GM19035 (cell line): ENCODE measurements at regions not wholly inside any gene's neighbourhood (a gene's known extent, or its start where the extent isn't known, plus 50 kb on each side); places are given as distances from the start of the nearest gene placed in this dataset.

Source experiments
- ATAC-seq: cut with Tn5 transposase; IDR thresholded peaks from one replicate; pipeline ENCODE4 v1.9.1; 2021; ENCODE audit not compliant: unreplicated experiment

DNA sequence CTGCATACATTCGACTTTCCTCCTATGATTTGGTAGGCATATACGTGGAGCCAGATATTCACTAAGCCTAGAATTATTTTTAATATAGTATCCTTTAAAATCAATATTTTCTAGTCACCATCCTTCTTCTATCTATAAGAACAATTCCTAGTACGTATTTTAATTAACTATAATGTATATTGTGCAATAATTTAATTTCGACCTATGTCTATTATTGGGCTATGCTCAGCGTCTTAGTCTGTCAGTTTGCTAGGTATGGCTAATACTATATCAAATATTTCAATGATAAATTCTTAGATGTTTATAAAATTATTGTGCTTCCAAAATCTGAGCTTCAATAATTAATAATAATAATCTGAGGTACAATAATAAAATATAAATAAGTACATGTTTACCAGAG is 705.3 kb downstream of the PRELID2 start:
- no peak for ATAC-seq

DNA sequence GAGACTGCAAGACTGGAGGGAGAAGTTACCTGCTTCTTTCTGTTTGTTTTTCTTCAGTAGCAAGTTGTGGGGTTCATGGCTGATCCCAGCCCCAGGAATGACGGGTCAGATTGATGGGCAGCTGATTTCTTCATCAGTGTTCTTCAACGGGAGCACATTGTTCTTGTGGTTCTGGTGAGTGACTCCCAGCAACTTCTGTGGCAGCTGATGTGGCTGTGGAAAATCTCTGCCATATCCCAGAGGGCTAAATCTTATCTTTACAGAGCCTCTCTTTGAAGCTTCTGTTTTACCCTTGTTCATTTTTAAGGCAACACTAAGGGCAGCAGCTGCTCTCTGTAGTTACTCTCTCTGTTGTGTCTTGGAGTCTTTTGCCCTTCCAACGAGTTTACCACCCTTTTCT is 710.3 kb downstream of the PRELID2 start:
- ATAC-seq: no peak

DNA sequence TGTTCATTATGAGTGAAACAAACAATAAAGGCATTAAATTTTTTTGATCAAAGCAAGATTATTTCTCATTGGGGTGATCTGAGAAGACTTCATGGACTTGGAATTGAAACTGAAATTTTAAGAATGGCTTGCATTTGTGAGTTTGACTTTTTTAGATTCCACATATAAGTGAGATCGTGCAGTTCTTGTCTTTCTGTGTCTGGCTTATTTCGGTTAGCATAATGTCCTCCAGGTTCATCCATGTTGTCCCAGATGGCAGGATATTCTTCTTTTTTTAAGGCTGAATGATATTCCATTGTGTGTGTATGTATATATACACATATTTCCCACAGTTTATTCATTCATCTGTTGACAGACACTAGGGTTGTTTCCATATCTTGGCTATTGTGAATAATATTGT is 716.5 kb downstream of the PRELID2 start:
- no peak for ATAC-seq

DNA sequence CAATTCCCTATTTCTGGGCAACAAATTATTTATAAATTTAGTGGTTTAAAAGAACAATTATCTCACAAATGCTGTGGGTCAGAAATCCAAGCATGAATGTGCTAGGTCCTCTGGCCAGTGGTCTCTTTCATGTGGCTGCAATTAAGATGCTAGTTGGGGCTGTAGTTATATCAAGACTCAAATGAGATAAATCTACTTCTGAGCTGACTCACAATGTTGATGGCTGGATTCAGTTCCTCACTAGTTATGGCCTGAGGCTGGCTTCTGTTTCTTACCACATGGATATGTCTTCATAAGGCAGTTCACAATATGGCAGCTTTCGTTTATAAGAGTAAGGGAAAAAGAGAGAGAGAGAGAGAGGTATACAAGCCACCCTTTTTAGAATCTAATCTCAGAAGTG is 717.0 kb downstream of the PRELID2 start:
- no peak for ATAC-seq

DNA sequence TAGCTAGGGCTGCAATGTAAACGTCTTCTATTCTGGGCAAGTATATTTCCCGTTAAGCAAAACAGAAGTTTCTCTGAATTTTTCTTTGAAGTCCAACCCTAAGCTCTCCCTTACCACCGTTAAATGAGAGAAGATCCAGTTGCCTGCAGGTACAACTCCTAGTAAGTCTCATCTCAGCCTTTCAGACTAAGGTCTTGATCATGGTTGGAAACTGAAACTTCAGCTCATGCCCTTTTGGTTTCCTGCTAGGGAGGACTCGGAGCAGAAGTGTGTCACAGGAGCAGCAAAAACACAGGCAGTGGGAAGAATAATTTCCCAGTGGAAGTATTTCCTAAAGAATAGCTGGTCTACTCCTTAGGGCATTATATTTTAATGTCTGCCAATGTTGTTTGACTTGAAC is 717.9 kb downstream of the PRELID2 start:
- no peak for ATAC-seq

DNA sequence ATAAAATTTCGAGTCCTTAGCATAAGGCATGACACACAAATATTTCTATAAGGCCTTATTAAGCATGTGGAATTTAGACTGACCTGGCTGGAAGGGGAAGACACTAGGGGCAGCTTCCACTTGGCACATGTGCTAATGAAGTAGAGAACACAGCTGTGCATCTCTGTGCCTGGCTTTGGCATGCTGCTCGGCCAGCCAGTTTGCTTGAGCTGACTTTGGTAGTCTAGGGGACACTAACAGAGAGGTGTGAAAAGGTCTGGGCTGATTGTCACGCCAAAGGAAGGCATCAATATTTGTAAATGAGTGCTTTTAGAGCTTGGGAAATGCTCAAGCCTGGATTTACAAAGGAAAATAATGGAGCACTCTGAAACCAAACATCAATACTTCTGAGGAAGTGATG is 723.7 kb downstream of the PRELID2 start:
- ATAC-seq: no peak

DNA sequence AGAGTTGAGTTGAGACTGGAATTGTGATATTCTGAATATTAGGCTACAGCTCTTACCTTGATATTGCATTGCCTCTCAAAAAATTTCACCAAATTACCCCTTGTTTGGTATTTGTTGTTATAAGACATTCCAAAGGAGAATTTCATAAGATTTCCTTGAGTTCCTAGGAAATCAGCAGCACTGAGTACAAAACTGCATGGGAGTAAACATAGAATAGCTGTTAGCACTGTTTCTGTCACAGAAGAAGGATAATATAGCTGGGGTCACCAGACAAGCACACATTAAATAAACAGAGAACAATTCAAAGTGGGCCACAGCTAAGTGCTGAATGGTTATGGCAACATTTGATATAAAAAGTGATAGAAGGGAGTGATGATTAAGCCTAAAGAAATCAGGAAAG is 724.3 kb downstream of the PRELID2 start:
- no peak for ATAC-seq

DNA sequence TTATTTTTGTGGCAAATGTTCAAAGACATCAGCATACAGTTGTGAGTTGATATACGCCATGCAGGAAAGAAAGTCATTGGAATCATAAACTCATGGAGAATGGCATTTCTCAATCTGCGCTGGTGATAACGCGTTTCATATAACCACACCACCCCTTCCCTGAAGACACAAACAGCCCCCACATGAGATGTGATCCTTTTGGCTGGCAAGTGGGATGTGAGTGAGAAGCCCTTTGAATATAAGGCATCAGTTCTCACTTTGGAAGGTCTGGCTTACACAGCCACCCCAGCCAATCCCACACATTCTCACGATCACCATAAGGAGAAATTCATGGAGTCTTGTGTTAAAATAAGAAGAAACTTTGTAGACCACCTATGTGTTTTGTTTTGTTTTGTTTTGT is 725.0 kb downstream of the PRELID2 start:
- ATAC-seq: no peak

DNA sequence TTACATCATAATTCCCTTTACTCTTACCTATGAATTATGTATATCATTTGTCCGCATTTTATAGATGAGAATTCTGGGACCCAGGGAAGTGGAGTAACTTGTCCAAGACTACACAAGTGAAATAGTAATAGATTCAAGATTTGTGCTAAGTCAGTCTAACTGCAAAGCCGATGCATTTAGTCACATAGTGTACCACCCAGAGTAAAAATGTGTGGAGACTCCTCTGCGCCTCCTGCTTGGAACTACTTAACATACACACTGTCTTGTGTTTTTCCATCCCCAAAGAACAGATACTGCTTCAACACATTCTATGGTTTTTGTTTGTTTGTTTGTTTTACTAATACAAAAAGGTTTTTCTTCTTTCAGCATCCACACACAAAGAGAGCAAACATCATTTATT is 729.8 kb downstream of the PRELID2 start:
- ATAC-seq: no peak

DNA sequence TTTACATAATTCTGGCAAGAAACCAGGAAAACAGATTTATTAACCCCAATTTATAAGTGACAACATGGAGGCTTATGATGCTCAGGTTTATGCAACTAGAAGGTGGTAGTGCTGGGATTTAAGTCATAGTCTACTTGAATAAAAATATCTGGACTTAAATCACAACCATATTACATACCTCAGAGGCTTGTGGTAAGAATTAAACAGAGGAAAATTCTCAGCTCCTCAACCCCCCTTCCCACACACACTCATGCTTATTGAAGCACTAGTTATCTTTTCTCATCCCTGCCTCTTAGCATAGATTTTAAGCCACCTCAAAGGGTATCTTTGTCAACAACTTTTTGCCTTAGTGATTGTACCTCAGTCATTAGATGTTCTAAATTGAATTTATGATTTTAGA is 731.0 kb downstream of the PRELID2 start:
- ATAC-seq: no peak

DNA sequence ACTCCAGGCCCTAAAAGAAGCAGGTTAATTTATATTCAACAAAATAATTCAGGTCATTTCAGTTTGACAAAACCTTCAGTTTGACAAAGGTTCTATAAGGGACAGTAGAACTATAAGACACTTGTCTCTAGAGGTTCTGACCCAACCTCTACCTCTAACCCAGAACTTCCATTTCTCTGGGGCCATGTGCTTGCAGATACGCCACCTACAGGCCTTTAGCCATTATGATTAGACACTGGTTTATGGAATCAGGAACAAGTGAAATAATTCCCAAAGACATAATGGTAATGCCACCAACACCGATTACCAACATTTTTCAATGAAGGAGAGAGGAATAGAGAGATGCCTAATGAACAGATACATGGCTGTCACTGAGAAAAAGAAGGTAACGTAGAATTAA is 733.9 kb downstream of the PRELID2 start:
- no peak for ATAC-seq

DNA sequence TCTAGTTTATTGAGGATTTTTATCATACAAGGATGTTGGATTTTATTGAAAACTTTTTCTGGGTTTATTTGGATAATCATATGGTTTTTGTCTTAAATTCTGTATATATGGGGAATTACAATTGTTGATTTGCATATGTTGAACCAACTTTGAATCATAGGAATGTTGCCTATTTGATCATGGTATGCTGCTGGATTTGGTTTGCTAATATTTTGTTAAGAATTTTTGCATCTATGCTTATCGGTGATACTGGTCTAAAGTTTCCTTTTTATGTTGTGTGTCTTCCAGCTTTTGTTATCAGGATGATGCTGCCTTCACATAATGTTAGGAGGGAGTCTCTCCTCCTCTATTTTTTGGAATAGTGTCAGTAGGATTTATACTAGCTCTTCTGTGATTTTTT is 745.0 kb downstream of the PRELID2 start:
- ATAC-seq: no peak

DNA sequence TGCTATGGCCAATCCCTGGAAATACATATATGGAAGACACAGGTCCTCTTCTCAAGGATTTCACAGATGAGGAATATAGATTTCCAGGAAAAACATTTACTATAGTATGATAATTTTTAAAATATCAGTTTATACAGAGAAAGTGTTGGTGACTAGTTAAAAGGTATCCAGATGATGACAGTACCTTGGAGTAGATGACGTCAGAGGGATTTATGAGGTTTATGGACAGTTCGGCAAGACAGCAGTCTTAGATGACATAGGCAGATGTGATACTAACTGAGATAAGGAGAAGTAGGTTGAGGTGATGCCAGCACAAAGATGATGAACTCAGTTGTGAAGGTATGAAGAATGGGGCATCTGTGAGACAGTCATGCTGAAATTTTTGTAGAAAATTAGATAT is 750.3 kb downstream of the PRELID2 start:
- ATAC-seq: no peak

DNA sequence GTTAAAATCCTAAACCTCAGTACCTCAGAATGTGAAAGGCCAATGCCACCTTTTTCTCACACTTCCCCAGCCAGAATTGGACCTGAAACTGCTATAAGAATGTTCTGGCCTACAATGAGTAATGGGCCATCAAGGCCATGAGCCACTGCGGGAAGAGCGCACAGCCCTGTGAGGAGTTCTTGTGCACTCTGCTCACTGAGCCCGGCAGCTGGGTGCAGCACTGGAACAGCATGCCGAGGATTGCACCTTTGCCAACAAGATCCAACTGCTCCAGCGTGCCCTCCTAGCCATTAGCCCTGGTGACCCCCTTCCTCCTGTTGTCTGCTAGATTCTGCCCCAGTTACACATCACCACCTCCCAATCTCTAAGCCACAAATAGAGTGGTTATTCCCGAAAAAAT is 758.1 kb downstream of the PRELID2 start:
- ATAC-seq: no peak

DNA sequence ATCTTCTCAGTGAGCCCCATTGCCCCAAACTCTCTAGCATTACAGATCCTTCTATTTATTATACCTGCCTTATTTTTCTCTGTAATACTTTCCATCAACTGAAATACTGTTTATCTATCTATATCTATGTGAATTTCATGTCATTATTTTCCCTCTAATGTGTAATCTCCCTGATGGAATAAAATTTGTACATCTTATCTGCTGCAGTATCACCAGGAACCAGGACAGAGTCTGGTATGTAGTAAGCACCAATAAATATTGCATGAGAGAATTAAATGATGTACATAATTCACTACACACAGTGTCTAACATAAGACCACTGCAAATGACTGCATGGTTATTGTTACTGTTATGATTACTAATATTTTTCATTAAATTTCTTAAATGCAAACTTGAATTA is 759.1 kb downstream of the PRELID2 start:
- ATAC-seq: no peak

DNA sequence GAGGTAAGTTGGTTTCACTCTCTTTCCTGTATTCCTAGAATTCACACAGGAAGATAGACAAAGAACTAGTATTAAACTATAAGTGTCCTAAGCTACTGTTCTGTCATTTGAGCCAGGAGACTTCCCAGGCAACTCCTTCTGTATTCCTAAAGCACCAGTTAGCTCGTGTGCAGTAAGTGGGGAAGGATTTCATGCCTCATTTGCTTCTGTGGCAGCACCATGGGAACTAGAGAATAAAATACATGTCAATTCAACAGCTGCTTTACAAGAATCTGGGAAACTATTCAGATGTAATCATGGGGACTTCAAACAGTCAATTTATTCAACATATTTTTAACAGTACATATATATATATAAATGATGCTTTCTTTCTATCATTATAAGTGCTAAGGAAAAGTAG is 762.3 kb downstream of the PRELID2 start:
- no peak for ATAC-seq

DNA sequence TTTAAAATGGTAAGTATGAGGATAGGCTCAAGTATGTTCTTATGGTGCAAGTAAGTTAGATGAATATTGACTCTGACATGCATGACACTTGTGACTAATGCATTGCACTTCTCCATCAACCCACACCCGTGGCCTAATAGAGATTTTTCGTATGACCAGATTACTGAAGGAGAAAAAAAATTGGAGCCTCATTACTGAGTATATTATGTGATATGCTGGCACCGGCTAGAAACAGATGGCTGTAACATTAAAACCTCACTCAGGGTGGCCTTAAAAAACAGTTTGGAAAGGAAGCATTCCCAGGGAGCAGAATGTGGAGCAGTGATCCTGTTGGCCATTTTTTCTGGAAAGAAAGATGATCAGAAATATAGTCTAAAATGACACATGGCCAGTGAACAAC is 766.4 kb downstream of the PRELID2 start:
- no peak for ATAC-seq

DNA sequence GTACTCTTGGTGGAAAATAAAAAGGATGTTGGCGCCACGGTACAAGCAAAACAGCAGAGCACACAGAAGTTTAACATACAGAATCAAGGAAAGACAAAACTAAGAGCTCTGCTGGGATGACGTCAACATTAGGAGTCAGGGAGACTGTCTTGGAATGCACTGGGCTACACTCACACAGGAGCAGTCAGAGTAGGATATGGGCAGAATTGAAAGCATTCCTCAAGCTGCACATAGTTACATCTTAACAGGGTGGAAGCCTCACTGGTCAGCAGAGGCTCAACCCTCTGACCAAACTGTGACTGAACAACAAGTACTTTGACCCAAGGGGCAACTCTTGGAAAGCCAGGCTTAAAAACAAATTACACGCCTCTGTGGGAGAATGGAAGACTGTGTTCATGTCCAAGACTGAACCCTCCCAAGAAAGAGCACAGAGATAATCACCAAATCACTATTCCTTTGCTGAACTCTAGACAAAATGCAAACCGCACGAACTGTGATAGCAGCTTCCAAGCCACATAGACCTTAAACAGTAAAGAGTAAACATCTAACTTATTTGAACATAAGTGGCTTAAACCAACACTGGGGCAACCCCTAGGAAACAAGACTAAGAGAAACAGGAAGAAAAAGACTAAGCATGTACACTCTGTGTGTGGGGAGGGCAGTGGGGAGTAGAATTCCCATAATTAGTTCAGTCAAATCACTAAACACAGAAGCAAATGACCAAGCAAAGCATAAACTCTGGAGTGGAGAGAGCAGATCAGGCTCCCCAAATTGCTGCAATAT is 772.7 kb downstream of the PRELID2 start:
- ATAC-seq: no peak

DNA sequence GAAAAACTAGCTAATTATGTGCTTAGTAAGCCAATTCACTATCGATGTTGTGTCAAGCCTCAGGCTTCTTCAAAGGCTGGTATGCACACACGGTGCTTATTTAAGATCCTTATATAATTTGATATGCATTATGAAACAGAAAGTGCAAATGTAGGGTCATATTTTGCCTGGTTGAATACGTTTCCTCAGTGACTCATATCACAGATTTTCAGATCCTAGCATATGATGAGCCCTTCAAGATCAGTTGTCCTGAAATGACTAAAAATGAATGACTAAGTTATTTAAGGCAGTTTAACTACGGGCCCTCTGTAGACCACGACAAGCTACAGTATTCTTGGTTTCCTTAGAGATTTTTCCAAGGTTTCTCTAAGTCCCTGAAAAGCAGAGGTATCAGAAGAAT is 778.3 kb downstream of the PRELID2 start:
- peak; percentile 95 for ATAC-seq

DNA sequence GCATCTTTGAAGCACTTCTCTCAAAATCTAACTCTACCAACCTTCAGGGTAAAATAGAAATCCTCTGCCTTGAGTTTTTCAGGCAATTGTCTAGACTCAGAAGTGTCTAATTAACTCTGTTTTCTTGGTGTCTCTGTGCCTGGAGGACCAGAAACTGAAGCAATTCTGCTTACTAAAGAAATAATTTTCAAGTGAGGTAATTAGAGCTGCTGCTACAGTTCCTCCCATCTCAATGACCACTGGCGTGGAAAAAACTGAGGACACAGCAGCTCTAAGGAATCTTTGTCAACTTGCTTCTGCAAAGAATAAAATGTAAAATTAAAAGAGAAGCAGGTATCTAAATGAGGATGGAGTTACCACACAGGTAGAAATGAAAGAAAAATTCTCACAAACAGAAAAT is 785.0 kb downstream of the PRELID2 start:
- no peak for ATAC-seq

DNA sequence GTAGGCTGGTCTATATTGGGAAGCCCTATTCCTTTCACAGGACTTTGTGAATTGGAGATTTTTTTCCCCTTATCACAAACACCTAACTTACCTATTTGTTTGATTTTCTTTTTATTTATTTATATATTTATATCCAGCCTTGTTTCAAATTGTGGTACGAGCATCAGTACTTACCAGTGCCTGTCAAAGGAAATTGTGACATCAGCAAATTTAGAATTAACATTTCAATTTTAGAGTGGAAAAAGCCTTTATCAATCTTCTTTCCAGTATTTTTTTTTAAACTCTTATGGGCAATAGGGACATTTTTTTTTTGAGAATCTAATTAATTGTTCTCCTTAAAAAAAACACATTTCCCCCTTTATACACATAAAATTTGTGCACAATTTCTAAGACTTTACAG is 790.2 kb downstream of the PRELID2 start:
- no peak for ATAC-seq

DNA sequence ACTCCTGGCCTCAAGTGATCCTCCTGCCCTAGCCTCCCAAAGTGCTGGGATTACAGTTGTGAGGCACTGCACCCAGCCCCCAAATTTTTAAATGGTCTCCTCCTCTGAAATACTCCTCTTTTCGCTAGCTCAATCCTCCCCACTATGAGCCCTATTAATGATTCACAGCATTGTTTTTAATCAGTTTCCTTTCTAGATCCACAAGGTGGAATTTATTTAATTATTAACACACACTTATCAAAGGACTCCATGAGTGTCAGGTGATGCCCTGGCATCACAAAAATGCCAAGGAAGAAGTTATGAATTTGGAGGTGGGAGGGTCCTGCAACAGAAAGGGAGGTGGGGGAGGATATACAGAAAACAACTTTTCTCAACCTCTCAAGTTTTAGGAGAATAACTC is 806.5 kb downstream of the PRELID2 start:
- ATAC-seq: no peak

DNA sequence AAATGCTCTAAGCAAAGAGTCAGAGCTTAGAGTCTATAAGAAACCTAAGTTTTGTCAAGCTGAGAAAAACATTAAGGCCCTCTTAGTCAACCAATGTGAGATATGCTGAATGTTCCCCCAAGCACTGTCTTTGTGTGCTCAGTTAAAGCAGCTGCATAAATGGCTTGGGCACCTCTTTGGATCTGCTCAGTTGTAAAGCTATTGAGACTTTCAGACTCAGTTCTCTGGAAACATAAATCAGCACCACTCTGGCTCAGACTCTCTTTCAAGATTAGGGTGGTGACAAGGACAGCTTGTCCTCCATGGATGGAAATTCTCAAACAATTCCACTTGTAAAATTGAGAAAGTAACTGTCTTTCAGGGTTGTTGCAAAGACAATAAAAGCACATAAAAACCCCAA is 807.9 kb downstream of the PRELID2 start:
- no peak for ATAC-seq
